PFSK-1 (cell line): ENCODE measurements at regions not wholly inside any gene's neighbourhood (a gene's known extent, or its start where the extent isn't known, plus 50 kb on each side); places are given as distances from the start of the nearest gene placed in this dataset.

ENCODE experiments used
- FOXP2 ChIP-seq: optimal IDR thresholded peaks from 2 replicates; pipeline ENCODE3; 2011; ENCODE audit warnings: borderline replicate concordance, control low read depth, inconsistent platforms; ENCODE audit not compliant: insufficient read depth; ENCODE audit errors: extremely low read length, extremely low read depth
- POLR2AphosphoS5 ChIP-seq: IDR thresholded peaks from 2 replicates; pipeline ENCODE4 v1.6.1; 2012; ENCODE audit warnings: low read depth, mild to moderate bottlenecking, control low read depth, low read length, moderate library complexity
- REST ChIP-seq, 2 experiments: IDR thresholded peaks; 2 replicates each; pipeline versions ENCODE4 v1.6.1 to v1.8.0; 2011 to 2012; ENCODE audit warnings: low read depth in 2 of 2, low read length in 2 of 2, control low read depth in 1 of 2, inconsistent platforms in 1 of 2, mild to moderate bottlenecking in 1 of 2, moderate library complexity in 1 of 2; ENCODE audit not compliant: insufficient read depth in 1 of 2
- SIN3A ChIP-seq: IDR thresholded peaks from 2 replicates; pipeline ENCODE4 v1.6.1; 2012; ENCODE audit warnings: mild to moderate bottlenecking, low read length, moderate library complexity, borderline replicate concordance; ENCODE audit not compliant: insufficient read depth
- TAF1 ChIP-seq: IDR thresholded peaks from 2 replicates; pipeline ENCODE4 v1.6.1; 2012; ENCODE audit warnings: low read length, control low read depth, borderline replicate concordance; ENCODE audit not compliant: insufficient read depth

GRCh38 chr4:79211490-79211889, 114.4 kb downstream of the NAA11 start:
- TF ChIP-seq REST (IDR thresholded peaks at IDR 0.05; ENCODE audit: insufficient read depth in 1 of 2, low read depth in 2 of 2, low read length in 2 of 2) (no peak), POLR2AphosphoS5 (no peak), SIN3A (no peak), TAF1 (no peak), FOXP2 (no peak)

- TF ChIP-seq TAF1 (no peak), SIN3A (no peak), FOXP2 (no peak), POLR2AphosphoS5 (no peak), REST (IDR thresholded peaks at IDR 0.05; ENCODE audit: insufficient read depth in 1 of 2, low read depth in 2 of 2, low read length in 2 of 2) (no peak)
Observed at GRCh38 chr4:79210636-79211049, 115.2 kb downstream of the NAA11 start.

GRCh38 chr4:79209822-79210635, 115.8 kb downstream of the NAA11 start:
- TF ChIP-seq FOXP2, result no peak
- no peak for TF ChIP-seq POLR2AphosphoS5
- no peak for TF ChIP-seq TAF1
- TF ChIP-seq SIN3A, result no peak
- no peak for TF ChIP-seq REST (IDR thresholded peaks at IDR 0.05; ENCODE audit: insufficient read depth in 1 of 2, low read depth in 2 of 2, low read length in 2 of 2)

GRCh38 chr4:79209081-79209480, 116.8 kb downstream of the NAA11 start:
- TF ChIP-seq REST (IDR thresholded peaks at IDR 0.05; ENCODE audit: insufficient read depth in 1 of 2, low read depth in 2 of 2, low read length in 2 of 2), result no peak
- TF ChIP-seq FOXP2, result no peak
- no peak for TF ChIP-seq TAF1
- TF ChIP-seq SIN3A, result no peak
- no peak for TF ChIP-seq POLR2AphosphoS5

- TF ChIP-seq REST (IDR thresholded peaks at IDR 0.05; ENCODE audit: insufficient read depth in 1 of 2, low read depth in 2 of 2, low read length in 2 of 2) (no peak), TAF1 (no peak), FOXP2 (no peak), POLR2AphosphoS5 (no peak), SIN3A (no peak)
Observed at GRCh38 chr4:79207281-79207680, 118.6 kb downstream of the NAA11 start.
